IMR-90 (cell line): ENCODE measurements at regions not wholly inside any gene's neighbourhood (a gene's known extent, or its start where the extent isn't known, plus 50 kb on each side); places are given as distances from the start of the nearest gene placed in this dataset.
"Not testable (repeated sequence)": the region's sequence is repeated elsewhere in the genome, so short reads cannot be mapped to it uniquely, and the experiment has no call there.

Experiments
- ATAC-seq: fragments of 200-7000 bp; cut with Tn5 transposase; 2 replicates; pipeline ENCODE4 v1.9.1; 2020; ENCODE audit warnings: low read depth, mild to moderate bottlenecking, moderate library complexity
- BruUV-seq: library from RNA; stranded (reverse); fragments of 400-500 nt; replicated peaks from 2 replicates; lab custom pipeline; 2021; lab: Mats Ljungman, UMichigan
- CTCF ChIA-PET: fragments of 300-600 bp; formaldehyde crosslinking; extraction: SDS; loops from one replicate; lab custom pipeline; 2021; ENCODE audit warnings: antibody characterized with exemption; lab: Yijun Ruan, JAX
- POLR2A ChIA-PET: fragments of 300-600 bp; sonication (Branson Sonifier 250); formaldehyde crosslinking; loops from one replicate; lab custom pipeline; 2022; ENCODE audit warnings: antibody characterized with exemption; ENCODE audit not compliant: unreplicated experiment; lab: Charles Lee
- DNase-seq: peaks from one replicate; pipeline ENCODE4 v3.0.0; 2013
- H2AFZ ChIP-seq: replicated peaks from 2 replicates; pipeline ENCODE3; 2013; ENCODE audit warnings: low read length, mild to moderate bottlenecking; ENCODE audit not compliant: poor library complexity
- H2AK5ac ChIP-seq: 2 replicates; pipeline ENCODE4 v1.6.1; 2013; ENCODE audit warnings: low read depth, low read length, inconsistent platforms
- H2AK9ac ChIP-seq: replicated peaks from 2 replicates; pipeline ENCODE3; 2013; ENCODE audit warnings: mild to moderate bottlenecking, low read depth, low read length, moderate library complexity; ENCODE audit not compliant: poor library complexity
- H2BK120ac ChIP-seq: 2 replicates; pipeline ENCODE4 v1.6.1; 2013; ENCODE audit warnings: low read depth, low read length, inconsistent platforms
- H2BK15ac ChIP-seq: 3 replicates; pipeline ENCODE4 v1.6.1; 2013; ENCODE audit warnings: low read depth, low read length, inconsistent platforms
- H2BK20ac ChIP-seq: 2 replicates; pipeline ENCODE4 v1.6.1; 2013; ENCODE audit warnings: low read depth, mild to moderate bottlenecking, inconsistent platforms, low read length, moderate library complexity
- H2BK5ac ChIP-seq: 2 replicates; pipeline ENCODE4 v1.6.1; 2013; ENCODE audit warnings: mild to moderate bottlenecking, low read depth, low read length, inconsistent platforms; ENCODE audit not compliant: poor library complexity, severe bottlenecking
- H3K14ac ChIP-seq: replicated peaks from 2 replicates; pipeline ENCODE4 v1.6.1; 2013; ENCODE audit warnings: low read depth, low read length, inconsistent platforms
- H3K18ac ChIP-seq: 2 replicates; pipeline ENCODE4 v1.6.1; 2013; ENCODE audit warnings: low read depth, low read length, control low read depth
- H3K23ac ChIP-seq: 2 replicates; pipeline ENCODE4 v1.6.1; 2013; ENCODE audit warnings: low read depth, low read length, inconsistent platforms
- H3K27ac ChIP-seq: 2 replicates; pipeline ENCODE4 v1.5.1; 2013; ENCODE audit warnings: mild to moderate bottlenecking, control low read depth, low read length; ENCODE audit not compliant: insufficient read depth
- H3K27me3 ChIP-seq: 2 replicates; pipeline ENCODE4 v1.6.1; 2013; ENCODE audit warnings: low read length; ENCODE audit not compliant: control insufficient read depth, insufficient read depth
- H3K36me3 ChIP-seq: 2 replicates; pipeline ENCODE4 v1.6.1; 2013; ENCODE audit warnings: low read length, mixed read lengths; ENCODE audit not compliant: control insufficient read depth, insufficient read depth
- H3K4ac ChIP-seq: 2 replicates; pipeline ENCODE4 v1.6.1; 2013; ENCODE audit warnings: low read depth, low read length, inconsistent platforms
- H3K4me1 ChIP-seq: 2 replicates; pipeline ENCODE4 v1.6.1; 2013; ENCODE audit warnings: low read length, mixed read lengths; ENCODE audit not compliant: control insufficient read depth, insufficient read depth
- H3K4me2 ChIP-seq: 2 replicates; pipeline ENCODE4 v1.6.1; 2013; ENCODE audit warnings: low read depth, mild to moderate bottlenecking, control low read depth, low read length, moderate library complexity
- H3K4me3 ChIP-seq: 2 replicates; pipeline ENCODE4 v1.5.1; 2013; ENCODE audit warnings: low read depth, mild to moderate bottlenecking, control low read depth, low read length, moderate library complexity; ENCODE audit not compliant: insufficient read depth
- H3K56ac ChIP-seq: 2 replicates; pipeline ENCODE4 v1.6.1; 2013; ENCODE audit warnings: low read length, inconsistent platforms; ENCODE audit not compliant: insufficient read depth; ENCODE audit errors: extremely low read depth
- H3K79me1 ChIP-seq, 2 experiments: 2 replicates each; pipeline ENCODE4 v1.6.1; 2013; ENCODE audit warnings: low read length in 2 of 2, inconsistent platforms in 1 of 2, low read depth in 1 of 2
- H3K9ac ChIP-seq: 2 replicates; pipeline ENCODE4 v1.6.1; 2013; ENCODE audit warnings: low read depth, low read length, control low read depth
- H3K9me1 ChIP-seq: 2 replicates; pipeline ENCODE4 v1.6.1; 2013; ENCODE audit warnings: low read length, inconsistent platforms; ENCODE audit not compliant: insufficient read depth
- H3K9me3 ChIP-seq: 2 replicates; pipeline ENCODE4 v1.6.1; 2013; ENCODE audit warnings: low read length; ENCODE audit not compliant: control insufficient read depth, insufficient read depth
- H4K20me1 ChIP-seq: 2 replicates; pipeline ENCODE4 v1.6.1; 2013; ENCODE audit warnings: low read length, inconsistent platforms; ENCODE audit not compliant: insufficient read depth
- H4K5ac ChIP-seq: 2 replicates; pipeline ENCODE4 v1.6.1; 2013; ENCODE audit warnings: mild to moderate bottlenecking, low read depth, low read length, control low read depth
- H4K8ac ChIP-seq, 2 experiments: 2 replicates each; pipeline ENCODE4 v1.6.1; 2013; ENCODE audit warnings: low read depth in 2 of 2, low read length in 2 of 2, control low read depth in 1 of 2, inconsistent platforms in 1 of 2
- H4K91ac ChIP-seq: 2 replicates; pipeline ENCODE4 v1.6.1; 2013; ENCODE audit warnings: low read depth, low read length, inconsistent platforms; ENCODE audit not compliant: insufficient read depth
- WGBS, 2 experiments: methylation state at CpG; one replicate each; pipeline versions ENCODE4 v1.1.5 to v1.1.7; 2013; ENCODE audit warnings: missing lambda C conversion rate in 2 of 2; ENCODE audit not compliant: insufficient read length in 1 of 2; ENCODE audit errors: extremely low coverage in 2 of 2; 5-methylcytosine and 5-hydroxymethylcytosine counted together
- dilution Hi-C: fragments of 300-500 bp; cut with HindIII; formaldehyde crosslinking; loops from one replicate; pipeline ENCODE4 v1.14.3; 2018; ENCODE audit warnings: low sequenced_read_pairs; ENCODE audit not compliant: unreplicated experiment
- in situ Hi-C: fragments of 300-500 bp; cut with MboI; formaldehyde crosslinking; loops from 3 replicates; pipeline ENCODE4 v1.14.3; 2019; ENCODE audit warnings: low sequenced_read_pairs, inconsistent platforms, mixed read lengths
- intact Hi-C: fragments of 100-400 bp; cut with micrococcal nuclease; formaldehyde crosslinking; loops from 2 replicates; pipeline ENCODE4 v1.10.0; 2022

DNA sequence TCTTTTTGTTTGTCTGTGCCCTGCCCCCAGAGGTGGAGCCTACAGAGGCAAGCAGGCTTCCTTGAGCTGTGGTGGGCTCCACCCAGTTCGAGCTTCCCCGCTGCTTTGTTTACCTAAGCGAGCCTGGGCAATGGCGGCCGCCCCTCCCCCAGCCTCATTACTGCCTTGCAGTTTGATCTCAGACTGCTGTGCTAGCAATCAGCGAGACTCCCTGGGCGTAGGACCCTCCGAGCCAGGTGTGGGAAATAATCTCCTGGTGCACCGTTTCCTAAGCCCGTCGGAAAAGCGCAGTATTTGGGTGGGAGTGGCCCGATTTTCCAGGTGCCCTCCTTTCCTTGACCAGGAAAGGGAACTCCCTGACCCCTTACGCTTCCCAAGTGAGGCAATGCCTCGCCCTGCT lies 78.6 kb upstream of the HAND2 start:
- H3K4me2 ChIP-seq, CTCF ChIA-PET, ATAC-seq, H4K91ac ChIP-seq, H2AK9ac ChIP-seq, intact Hi-C loops, in situ Hi-C loops, H3K4ac ChIP-seq, dilution Hi-C loops, H3K27me3 ChIP-seq, H3K14ac ChIP-seq, H3K9me1 ChIP-seq, H2BK5ac ChIP-seq, H3K4me3 ChIP-seq, H3K9me3 ChIP-seq, H3K4me1 ChIP-seq, H3K9ac ChIP-seq, H3K56ac ChIP-seq, H3K23ac ChIP-seq, H3K18ac ChIP-seq, H2BK120ac ChIP-seq, H2BK15ac ChIP-seq, BruUV-seq, DNase-seq, H4K8ac ChIP-seq, H2BK20ac ChIP-seq, POLR2A ChIA-PET, H2AK5ac ChIP-seq, H2AFZ ChIP-seq, H4K20me1 ChIP-seq, H3K36me3 ChIP-seq, H3K27ac ChIP-seq, H4K5ac ChIP-seq, H3K79me1 ChIP-seq: not testable (repeated sequence)
- WGBS, 2 experiments: no CpG with 5 or more reads among the region's 15 CpGs
